HEK293 (cell line): ENCODE measurements at regions not wholly inside any gene's neighbourhood (a gene's known extent, or its start where the extent isn't known, plus 50 kb on each side); places are given as distances from the start of the nearest gene placed in this dataset.
"Not testable (repeated sequence)": the region's sequence is repeated elsewhere in the genome, so short reads cannot be mapped to it uniquely, and the experiment has no call there.

Source experiments
- CTCF ChIA-PET: fragments of 350-600 bp; formaldehyde crosslinking; extraction: SDS; loops from one replicate; lab custom pipeline; 2021; ENCODE audit warnings: antibody characterized with exemption; lab: Yijun Ruan, JAX
- POLR2A ChIA-PET: fragments of 300-600 bp; formaldehyde crosslinking; extraction: SDS; loops from one replicate; lab custom pipeline; 2020; ENCODE audit warnings: antibody characterized with exemption, inconsistent platforms; lab: Yijun Ruan, JAX
- H3K27ac ChIP-seq: fragments of 200-500 bp; sonication (Bioruptor generic); 2 replicates; pipeline ENCODE4 v1.5.1; 2014; ENCODE audit warnings: low read depth, low read length, control low read depth, inconsistent platforms; ENCODE audit errors: extremely low read depth
- H3K36me3 ChIP-seq, 2 experiments: fragments of 200-500 bp in 1 of 2; sonication (Bioruptor generic) in 1 of 2; 1 replicate in 1 of 2; 2 replicates in 1 of 2; pipeline ENCODE4 v1.5.1; 2014 to 2017; ENCODE audit warnings: inconsistent platforms in 2 of 2, low read length in 2 of 2; ENCODE audit not compliant: control insufficient read depth in 2 of 2, insufficient read depth in 1 of 2
- H3K4me1 ChIP-seq: fragments of 200-500 bp; sonication (Bioruptor generic); 2 replicates; pipeline ENCODE4 v1.5.1; 2014; ENCODE audit warnings: mild to moderate bottlenecking, low read length, inconsistent platforms; ENCODE audit not compliant: control insufficient read depth, insufficient read depth
- H3K4me3 ChIP-seq: 2 replicates; pipeline ENCODE4 v1.5.1; 2011; ENCODE audit warnings: low read depth, mild to moderate bottlenecking, control low read depth, low read length, moderate library complexity
- H3K9me3 ChIP-seq: fragments of 200-500 bp; sonication (Bioruptor generic); 2 replicates; pipeline ENCODE4 v1.5.1; 2014; ENCODE audit warnings: low read depth, low read length, inconsistent platforms; ENCODE audit not compliant: control insufficient read depth, insufficient read depth
- HOXD13 ChIP-seq: sonication (generic); formaldehyde crosslinking; IDR thresholded peaks from 2 replicates; pipeline ENCODE4 v1.8.0; 2022; ENCODE audit warnings: missing genetic modification reagents, borderline replicate concordance
- MEIS1 ChIP-seq: sonication (generic); formaldehyde crosslinking; IDR thresholded peaks from 2 replicates; pipeline ENCODE4 v1.8.1; 2022; ENCODE audit warnings: missing genetic modification reagents, mild to moderate bottlenecking, borderline replicate concordance
- REPIN1 ChIP-seq: fragments of 450-650 bp; formaldehyde crosslinking; IDR thresholded peaks from 2 replicates; pipeline ENCODE4 v1.5.1; 2017; ENCODE audit warnings: missing biosample characterization, missing genetic modification characterization, low read depth
- ZNF19 ChIP-seq: fragments of 450-650 bp; formaldehyde crosslinking; IDR thresholded peaks from 2 replicates; pipeline ENCODE4; 2016; ENCODE audit warnings: missing biosample characterization, missing genetic modification characterization, low read depth
- ZNF248 ChIP-seq: fragments of 450-650 bp; formaldehyde crosslinking; IDR thresholded peaks from 2 replicates; pipeline ENCODE4 v1.5.1; 2017; ENCODE audit warnings: missing biosample characterization, missing genetic modification characterization
- ZNF501 ChIP-seq: fragments of 450-650 bp; formaldehyde crosslinking; IDR thresholded peaks from 2 replicates; pipeline ENCODE4 v1.5.1; 2016; ENCODE audit warnings: missing biosample characterization, missing genetic modification characterization
- ZNF548 ChIP-seq: fragments of 450-650 bp; formaldehyde crosslinking; IDR thresholded peaks from 2 replicates; pipeline ENCODE4 v1.5.1; 2016; ENCODE audit warnings: missing biosample characterization, missing genetic modification characterization
- ZNF558 ChIP-seq: fragments of 450-650 bp; formaldehyde crosslinking; IDR thresholded peaks from 2 replicates; pipeline ENCODE4 v1.5.1; 2016; ENCODE audit warnings: missing biosample characterization, missing genetic modification characterization
- ZNF664 ChIP-seq: fragments of 450-650 bp; formaldehyde crosslinking; IDR thresholded peaks from 2 replicates; pipeline ENCODE4 v1.5.1; 2016; ENCODE audit warnings: missing biosample characterization, missing genetic modification characterization
- TF ChIP-seq, protein P1 (sequence below): fragments of 450-650 bp; IDR thresholded peaks from 2 replicates; pipeline ENCODE4 v1.5.1; 2018; ENCODE audit warnings: missing biosample characterization, missing genetic modification characterization
- TF ChIP-seq, protein P2 (sequence below): fragments of 450-650 bp; formaldehyde crosslinking; IDR thresholded peaks from 2 replicates; pipeline ENCODE4 v1.5.1; 2016; ENCODE audit warnings: missing biosample characterization, missing genetic modification characterization, borderline replicate concordance
- TF ChIP-seq, protein P3 (sequence below): fragments of 450-650 bp; formaldehyde crosslinking; IDR thresholded peaks from 2 replicates; pipeline ENCODE4 v1.5.1; 2016; ENCODE audit warnings: missing biosample characterization, missing genetic modification characterization
- TF ChIP-seq, protein P4 (sequence below): fragments of 450-650 bp; formaldehyde crosslinking; IDR thresholded peaks from 2 replicates; pipeline ENCODE4; 2016; ENCODE audit warnings: missing biosample characterization, missing genetic modification characterization

DNA sequence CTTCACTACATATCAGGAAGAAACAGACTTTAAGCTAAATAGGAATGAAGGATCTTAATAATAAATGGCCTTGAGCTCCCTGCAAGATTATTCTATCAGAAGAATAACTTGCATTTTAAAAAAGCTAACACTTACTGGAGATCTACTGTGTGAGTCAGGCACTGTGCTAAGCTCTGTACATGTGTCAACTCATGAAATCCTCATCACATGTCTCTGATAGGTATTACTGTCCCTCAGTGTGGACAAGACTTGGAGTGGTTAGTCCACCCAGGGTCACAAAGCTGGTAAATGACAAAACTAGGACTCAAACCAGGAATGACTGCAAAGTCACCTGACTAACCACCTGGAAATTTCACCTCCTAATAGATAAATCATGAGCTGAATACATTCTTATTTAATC is 57.1 kb upstream of the KCTD7 start:
- H3K36me3 ChIP-seq: peaks cover 30 to 34% of the 10 kb centered on the region in 2 experiments

DNA sequence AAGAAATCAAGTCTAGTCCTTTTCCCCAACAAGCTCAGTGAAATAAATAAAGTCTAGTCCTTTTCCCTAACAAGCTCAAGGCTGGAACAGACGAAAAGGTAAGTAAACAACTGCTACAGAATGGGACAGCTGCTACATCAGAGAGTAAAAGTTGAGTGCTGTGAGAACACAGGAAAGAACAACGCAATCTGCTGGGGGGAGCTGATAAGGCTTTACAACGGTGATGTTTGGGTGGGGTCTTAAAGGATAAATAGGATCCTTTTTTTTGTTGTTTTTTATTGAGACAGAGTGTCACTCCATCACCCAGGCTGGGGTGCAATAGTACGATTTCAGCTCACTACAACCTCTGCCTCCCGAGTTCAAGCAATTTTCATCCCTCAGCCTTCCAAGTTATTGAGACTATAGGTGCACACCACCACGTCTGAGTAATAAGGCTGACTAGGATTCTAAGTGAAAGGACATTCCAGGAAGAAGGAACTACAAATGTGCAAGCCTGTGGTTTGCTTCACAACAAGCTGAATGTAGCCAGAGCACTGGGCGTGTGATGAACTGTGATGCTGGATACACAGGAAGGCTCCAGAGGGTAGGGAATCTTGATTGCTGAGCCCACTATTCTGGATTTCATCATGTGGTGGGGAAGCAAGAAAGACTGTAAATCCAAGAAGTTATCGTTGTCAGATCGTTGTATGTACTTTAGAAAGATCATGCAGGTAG is 54.7 kb upstream of the KCTD7 start:
- POLR2A ChIA-PET: interaction anchor here (0.6 kb wide), 1 partner anchor 46 kb away, joined by 3 read pairs; no protein-coding TSS in a partner anchor
- H3K9me3 ChIP-seq, H3K4me1 ChIP-seq, H3K27ac ChIP-seq, H3K4me3 ChIP-seq, CTCF ChIA-PET: not testable (repeated sequence)
- peaks cover 27 to 30% of the 10 kb centered on the region in 2 experiments for H3K36me3 ChIP-seq

More for the DNA sequence above, 57.1 kb upstream of the KCTD7 start:
- POLR2A ChIA-PET: interaction anchor here (0.6 kb wide), 1 partner anchor 171 kb away, joined by 4 read pairs; no protein-coding TSS in a partner anchor
- Histone ChIP-seq H3K9me3 (no peaks in the 10 kb centered on the region), H3K27ac (no peak overlapping the region)
- TF ChIP-seq HOXD13 (CRISPR knock-in tag) (no peak), ZNF558 (tag by site-specific recombination) (no peak), REPIN1 (tag by site-specific recombination) (no peak), ZNF501 (tag by site-specific recombination) (no peak), MEIS1 (CRISPR knock-in tag) (no peak), ZNF19 (tag by site-specific recombination) (no peak), ZNF248 (tag by site-specific recombination) (no peak), ZNF548 (no peak), ZNF664 (no peak)
- TF ChIP-seq, protein P1, sequence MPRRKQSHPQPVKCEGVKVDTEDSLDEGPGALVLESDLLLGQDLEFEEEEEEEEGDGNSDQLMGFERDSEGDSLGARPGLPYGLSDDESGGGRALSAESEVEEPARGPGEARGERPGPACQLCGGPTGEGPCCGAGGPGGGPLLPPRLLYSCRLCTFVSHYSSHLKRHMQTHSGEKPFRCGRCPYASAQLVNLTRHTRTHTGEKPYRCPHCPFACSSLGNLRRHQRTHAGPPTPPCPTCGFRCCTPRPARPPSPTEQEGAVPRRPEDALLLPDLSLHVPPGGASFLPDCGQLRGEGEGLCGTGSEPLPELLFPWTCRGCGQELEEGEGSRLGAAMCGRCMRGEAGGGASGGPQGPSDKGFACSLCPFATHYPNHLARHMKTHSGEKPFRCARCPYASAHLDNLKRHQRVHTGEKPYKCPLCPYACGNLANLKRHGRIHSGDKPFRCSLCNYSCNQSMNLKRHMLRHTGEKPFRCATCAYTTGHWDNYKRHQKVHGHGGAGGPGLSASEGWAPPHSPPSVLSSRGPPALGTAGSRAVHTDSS: no peak
- TF ChIP-seq, protein P2, sequence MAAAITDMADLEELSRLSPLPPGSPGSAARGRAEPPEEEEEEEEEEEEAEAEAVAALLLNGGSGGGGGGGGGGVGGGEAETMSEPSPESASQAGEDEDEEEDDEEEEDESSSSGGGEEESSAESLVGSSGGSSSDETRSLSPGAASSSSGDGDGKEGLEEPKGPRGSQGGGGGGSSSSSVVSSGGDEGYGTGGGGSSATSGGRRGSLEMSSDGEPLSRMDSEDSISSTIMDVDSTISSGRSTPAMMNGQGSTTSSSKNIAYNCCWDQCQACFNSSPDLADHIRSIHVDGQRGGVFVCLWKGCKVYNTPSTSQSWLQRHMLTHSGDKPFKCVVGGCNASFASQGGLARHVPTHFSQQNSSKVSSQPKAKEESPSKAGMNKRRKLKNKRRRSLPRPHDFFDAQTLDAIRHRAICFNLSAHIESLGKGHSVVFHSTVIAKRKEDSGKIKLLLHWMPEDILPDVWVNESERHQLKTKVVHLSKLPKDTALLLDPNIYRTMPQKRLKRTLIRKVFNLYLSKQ: no peak
- TF ChIP-seq, protein P3, sequence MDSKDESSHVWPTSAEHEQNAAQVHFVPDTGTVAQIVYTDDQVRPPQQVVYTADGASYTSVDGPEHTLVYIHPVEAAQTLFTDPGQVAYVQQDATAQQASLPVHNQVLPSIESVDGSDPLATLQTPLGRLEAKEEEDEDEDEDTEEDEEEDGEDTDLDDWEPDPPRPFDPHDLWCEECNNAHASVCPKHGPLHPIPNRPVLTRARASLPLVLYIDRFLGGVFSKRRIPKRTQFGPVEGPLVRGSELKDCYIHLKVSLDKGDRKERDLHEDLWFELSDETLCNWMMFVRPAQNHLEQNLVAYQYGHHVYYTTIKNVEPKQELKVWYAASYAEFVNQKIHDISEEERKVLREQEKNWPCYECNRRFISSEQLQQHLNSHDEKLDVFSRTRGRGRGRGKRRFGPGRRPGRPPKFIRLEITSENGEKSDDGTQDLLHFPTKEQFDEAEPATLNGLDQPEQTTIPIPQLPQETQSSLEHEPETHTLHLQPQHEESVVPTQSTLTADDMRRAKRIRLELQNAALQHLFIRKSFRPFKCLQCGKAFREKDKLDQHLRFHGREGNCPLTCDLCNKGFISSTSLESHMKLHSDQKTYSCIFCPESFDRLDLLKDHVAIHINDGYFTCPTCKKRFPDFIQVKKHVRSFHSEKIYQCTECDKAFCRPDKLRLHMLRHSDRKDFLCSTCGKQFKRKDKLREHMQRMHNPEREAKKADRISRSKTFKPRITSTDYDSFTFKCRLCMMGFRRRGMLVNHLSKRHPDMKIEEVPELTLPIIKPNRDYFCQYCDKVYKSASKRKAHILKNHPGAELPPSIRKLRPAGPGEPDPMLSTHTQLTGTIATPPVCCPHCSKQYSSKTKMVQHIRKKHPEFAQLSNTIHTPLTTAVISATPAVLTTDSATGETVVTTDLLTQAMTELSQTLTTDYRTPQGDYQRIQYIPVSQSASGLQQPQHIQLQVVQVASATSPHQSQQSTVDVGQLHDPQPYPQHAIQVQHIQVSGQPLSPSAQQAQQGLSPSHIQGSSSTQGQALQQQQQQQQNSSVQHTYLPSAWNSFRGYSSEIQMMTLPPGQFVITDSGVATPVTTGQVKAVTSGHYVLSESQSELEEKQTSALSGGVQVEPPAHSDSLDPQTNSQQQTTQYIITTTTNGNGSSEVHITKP (tag by site-specific recombination): no peak
- TF ChIP-seq, protein P4, sequence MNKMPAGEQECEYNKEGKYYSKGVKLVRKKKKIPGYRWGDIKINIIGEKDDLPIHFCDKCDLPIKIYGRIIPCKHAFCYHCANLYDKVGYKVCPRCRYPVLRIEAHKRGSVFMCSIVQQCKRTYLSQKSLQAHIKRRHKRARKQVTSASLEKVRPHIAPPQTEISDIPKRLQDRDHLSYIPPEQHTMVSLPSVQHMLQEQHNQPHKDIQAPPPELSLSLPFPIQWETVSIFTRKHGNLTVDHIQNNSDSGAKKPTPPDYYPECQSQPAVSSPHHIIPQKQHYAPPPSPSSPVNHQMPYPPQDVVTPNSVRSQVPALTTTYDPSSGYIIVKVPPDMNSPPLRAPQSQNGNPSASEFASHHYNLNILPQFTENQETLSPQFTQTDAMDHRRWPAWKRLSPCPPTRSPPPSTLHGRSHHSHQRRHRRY (tag by site-specific recombination): no peak
- TF ChIP-seq, all 188 proteins: peak for 0
- no peak overlapping the region for H3K4me3 ChIP-seq
- CTCF ChIA-PET: interaction anchor here (0.7 kb wide), 1 partner anchor 13 kb away, joined by 4 read pairs; no protein-coding TSS in a partner anchor
- H3K4me1 ChIP-seq: no peaks in the 10 kb centered on the region

DNA sequence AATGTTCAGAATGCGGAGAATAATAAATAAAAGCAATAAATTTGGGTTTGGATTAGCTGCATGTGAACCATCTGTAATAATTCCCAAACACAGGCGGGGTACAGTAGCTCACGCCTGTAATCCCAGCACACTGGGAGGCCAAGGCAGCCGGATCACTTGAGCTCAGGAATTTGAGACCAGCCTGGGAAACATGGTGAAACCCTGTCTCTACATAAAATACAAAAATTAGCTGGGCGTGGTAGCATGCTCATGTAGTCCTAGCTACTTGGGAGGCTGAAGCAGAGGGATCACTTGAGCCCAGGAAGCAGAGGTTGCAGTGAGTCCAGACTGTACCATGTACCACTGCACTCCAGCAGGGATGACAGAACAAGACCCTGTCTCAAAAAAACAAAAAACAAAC is 53.9 kb upstream of the KCTD7 start:
- POLR2A ChIA-PET, H3K4me3 ChIP-seq, H3K9me3 ChIP-seq, H3K27ac ChIP-seq, H3K4me1 ChIP-seq, CTCF ChIA-PET: not testable (repeated sequence)
- peaks cover 29 to 30% of the 10 kb centered on the region in 2 experiments for H3K36me3 ChIP-seq
